Heart right ventricle (tissue), 16 donors: ENCODE measurements at regions not wholly inside any gene's neighbourhood (a gene's known extent, or its start where the extent isn't known, plus 50 kb on each side); places are given as distances from the start of the nearest gene placed in this dataset.

ENCODE experiments used
- ATAC-seq, 8 donors: fragments of 200-7000 bp; cut with Tn5 transposase; one replicate each; pipeline ENCODE4 v1.9.1; 2020; ENCODE audit warnings: mild to moderate bottlenecking in 8 of 8, moderate library complexity in 8 of 8, moderate number of reproducible peaks in 1 of 8
- DNase-seq, 2 donors: peaks; one replicate each; pipeline ENCODE4 v3.0.0-alpha.2; 2020
- H3K27ac ChIP-seq, 10 donors: fragments of 200-600 bp; sonication (generic) in 2 of 10; one replicate each; pipeline versions ENCODE4 v1.5.0 to v1.8.0; 2020 to 2022; ENCODE audit warnings: mild to moderate bottlenecking in 3 of 10
- H3K27me3 ChIP-seq, 7 donors: fragments of 200-600 bp; one replicate each; pipeline ENCODE4 v1.8.0; 2021 to 2022; ENCODE audit warnings: mild to moderate bottlenecking in 2 of 7
- H3K36me3 ChIP-seq, 9 donors: fragments of 200-600 bp; sonication (generic) in 1 of 9; one replicate each; pipeline versions ENCODE4 v1.5.0 to v1.8.0; 2020 to 2022; ENCODE audit warnings: mild to moderate bottlenecking in 2 of 9
- H3K4me1 ChIP-seq, 9 donors: fragments of 200-600 bp; sonication (generic) in 1 of 9; one replicate each; pipeline versions ENCODE4 v1.5.0 to v1.8.0; 2020 to 2022; ENCODE audit warnings: mild to moderate bottlenecking in 4 of 9
- H3K4me3 ChIP-seq, 10 donors: fragments of 200-600 bp; sonication (generic) in 2 of 10; one replicate each; pipeline versions ENCODE4 v1.5.0 to v1.8.0; 2020 to 2022; ENCODE audit warnings: mild to moderate bottlenecking in 7 of 10, moderate library complexity in 2 of 10
- H3K9me3 ChIP-seq, 11 donors: fragments of 200-600 bp in 10 of 11; sonication (generic) in 2 of 11; one replicate each; pipeline versions ENCODE4 v1.5.0 to v1.8.0; 2013 to 2022; ENCODE audit warnings: mild to moderate bottlenecking in 2 of 11, control low read depth in 1 of 11, moderate library complexity in 1 of 11
- CTCF ChIP-seq, 9 donors: fragments of 200-600 bp; sonication (generic) in 2 of 9; IDR thresholded peaks; one replicate each; pipeline versions ENCODE4 v1.5.0 to v1.8.0; 2021 to 2022; ENCODE audit warnings: antibody characterized with exemption in 9 of 9, mild to moderate bottlenecking in 5 of 9, moderate library complexity in 1 of 9
- WGBS, 2 donors: extraction: QIAGEN DNeasy Blood & Tissue Kit; methylation state at CpG; one replicate each; pipeline ENCODE4 v1.1.7; 2013; ENCODE audit warnings: inconsistent platforms in 1 of 2; 5-methylcytosine and 5-hydroxymethylcytosine counted together
- intact Hi-C, 10 donors: fragments of 100-400 bp; cut with DNase I; formaldehyde crosslinking; loops; one replicate each; pipeline versions ENCODE4 v1.11.1 to v1.14.2; 2022
- donor health status: Arrhythmogenic right ventricular cardiomyopathy.
- donor health status: ischemic (EF 13 %, LVEDD 7.1; RV severe dilation, severe dysfunction).
- donor health status: healthy with polysubstance abuse.
- donor health status: DM: no; HTN: yes; CAD: no.
- donor health status: DM: no; HTN: no; CAD: no.
- donor health status: ischemic (EF 25% LVEDD 6.9; RV normal size, moderate dysfunction).
- donor health status: ischemic (EF 25% LVEDD 5.7; RV mildly dilated, moderate dysfunction).
- donor health status: healthy.
- donor health status: DM: yes; HTN: yes; CAD: no.
- donor health status: Ischemic cardiomyopathy.
- donor health status: ischemic (EF 35%, LVEDD 5.7; RV mildly dilated, moderate dysfunction).
- donor health status: nonischemic (EF 11% LVEDD 7.7; RV severe dilation, severe dysfunction).
- donor health status: DM: yes; HTN: yes; CAD: no.
- donor health status: PGD.
- donor health status: ischemic (EF 29% LVEDD 5.4; RV normal size, mild dysfunction).
- donor health status: nonischemic (EF 23%, LVEDD 6.1; RV moderate dilation, normal function).

GRCh38 chr12:132410296-132410625 is 79.7 kb upstream of the FBRSL1 start:
- DNase-seq (no peak), ATAC-seq (no peak)
- no peak overlapping the region for H3K4me3 ChIP-seq
- no peaks in the 10 kb centered on the region for H3K36me3 ChIP-seq
- no peak for TF ChIP-seq CTCF (IDR thresholded peaks at IDR 0.05)
- intact Hi-C loops: loop anchor here in 3 of 10 donors (10.0 kb wide), 1 partner anchor 255 kb away; no protein-coding TSS in a partner anchor
- peaks cover 8 to 70% (median 64%) of the 10 kb centered on the region in 7 donors for H3K27me3 ChIP-seq
- peaks cover 0 to 13% (median 5%) of the 10 kb centered on the region in 9 donors for H3K4me1 ChIP-seq
- no peak overlapping the region for H3K27ac ChIP-seq
- H3K9me3 ChIP-seq: no peaks in the 10 kb centered on the region
- 79 to 81% methylated on average over 18 of the region's 18 CpGs for WGBS, 2 donors

- no peaks in the 10 kb centered on the region for H3K9me3 ChIP-seq
- peaks cover 7 to 72% (median 64%) of the 10 kb centered on the region in 7 donors for H3K27me3 ChIP-seq
- 85 to 87% methylated on average over 42 of the region's 42 CpGs for WGBS, 2 donors
- no peak for TF ChIP-seq CTCF (IDR thresholded peaks at IDR 0.05)
- H3K27ac ChIP-seq: no peak overlapping the region
- H3K4me1 ChIP-seq: peaks cover 0 to 7% (median 1%) of the 10 kb centered on the region in 9 donors
- no peaks in the 10 kb centered on the region for H3K36me3 ChIP-seq
- intact Hi-C loops: loop anchor here in 3 of 10 donors (10.0 kb wide), 1 partner anchor 255 kb away; no protein-coding TSS in a partner anchor
- DNase-seq (peak in 1 of 2 donors; percentile 4), ATAC-seq (no peak)
- no peak overlapping the region for H3K4me3 ChIP-seq
Measured at GRCh38 chr12:132409495-132410295, 80.3 kb upstream of the FBRSL1 start.

GRCh38 chr12:132408626-132409494 is 79.5 kb upstream of the GALNT9 start:
- peak in 1 of 2 donors; percentile 6 for DNase-seq
- Histone ChIP-seq H3K9me3 (no peaks in the 10 kb centered on the region), H3K27me3 (peaks cover 0 to 72% (median 64%) of the 10 kb centered on the region in 7 donors), H3K4me3 (no peak overlapping the region), H3K36me3 (no peaks in the 10 kb centered on the region), H3K27ac (no peak overlapping the region), H3K4me1 (peaks cover 0 to 6% (median 0%) of the 10 kb centered on the region in 9 donors)
- intact Hi-C loops: no loop called here
- TF ChIP-seq CTCF (IDR thresholded peaks at IDR 0.05): no peak
- ATAC-seq: peak in 1 of 8 donors; percentile 31
- WGBS, 2 donors: 76 to 77% methylated on average over 33 of the region's 33 CpGs

- 56 to 67% methylated on average over 10 of the region's 10 CpGs for WGBS, 2 donors
- no peak for ATAC-seq
- intact Hi-C loops: no loop called here
- peaks cover 0 to 6% (median 0%) of the 10 kb centered on the region in 9 donors for H3K4me1 ChIP-seq
- no peak overlapping the region for H3K27ac ChIP-seq
- H3K27me3 ChIP-seq: peaks cover 0 to 78% (median 70%) of the 10 kb centered on the region in 7 donors
- no peaks in the 10 kb centered on the region for H3K36me3 ChIP-seq
- TF ChIP-seq CTCF (IDR thresholded peaks at IDR 0.05): no peak
- no peak overlapping the region for H3K4me3 ChIP-seq
- DNase-seq: peak in 1 of 2 donors; percentile 8
- H3K9me3 ChIP-seq: no peaks in the 10 kb centered on the region
Measured at GRCh38 chr12:132407992-132408391, 78.6 kb upstream of the GALNT9 start.
